CD4-positive, alpha-beta T cell treated with Interleukin-4 for 1 hour (primary cell): ENCODE measurements at regions not wholly inside any gene's neighbourhood (a gene's known extent, or its start where the extent isn't known, plus 50 kb on each side); places are given as distances from the start of the nearest gene placed in this dataset.

Experiments
- DNase-seq, 2 donors: peaks; one replicate each; pipeline ENCODE4 v3.0.0-alpha.2; 2020 to 2022

DNA sequence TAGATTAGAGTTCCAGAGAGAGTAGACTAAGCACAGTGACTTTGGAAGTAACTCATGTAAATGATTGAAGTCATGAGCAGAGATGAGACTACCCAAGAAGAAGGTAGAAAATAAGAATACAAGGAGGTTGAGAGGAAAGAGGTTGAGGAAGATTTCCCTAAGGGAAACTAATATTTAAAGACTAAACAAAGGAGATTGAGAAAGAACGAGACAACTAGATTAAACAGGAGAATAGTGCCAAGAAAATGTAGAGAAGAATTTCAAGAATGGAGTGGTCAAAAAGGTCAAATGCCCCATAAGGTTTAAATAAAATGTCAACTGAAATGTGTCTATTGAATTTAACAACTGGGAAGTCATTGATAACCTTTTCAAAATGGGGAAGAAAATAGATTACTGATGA is 59.0 kb downstream of the RPS29 start:
- DNase-seq = no peak

DNA sequence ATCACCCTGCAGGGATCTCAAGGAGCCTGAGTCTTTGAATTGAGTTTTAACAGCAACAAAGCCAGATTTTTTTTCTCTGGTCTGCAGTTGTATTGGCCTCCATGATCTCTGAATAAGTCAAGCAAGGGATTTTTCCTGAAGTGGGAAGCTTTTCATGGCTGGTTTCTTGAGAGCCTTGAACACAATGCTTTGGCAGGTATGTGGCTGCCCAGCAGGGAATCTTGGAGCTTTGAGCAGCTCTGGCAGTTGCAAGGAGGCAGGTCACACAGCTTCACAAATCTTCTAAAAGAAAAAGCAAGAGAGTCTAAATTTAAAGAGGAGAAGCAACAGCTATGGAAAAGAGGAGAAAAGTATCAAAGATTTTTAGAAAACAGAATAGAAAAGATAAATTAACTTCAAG is 60.1 kb downstream of the RPS29 start:
- DNase-seq = no peak

DNA sequence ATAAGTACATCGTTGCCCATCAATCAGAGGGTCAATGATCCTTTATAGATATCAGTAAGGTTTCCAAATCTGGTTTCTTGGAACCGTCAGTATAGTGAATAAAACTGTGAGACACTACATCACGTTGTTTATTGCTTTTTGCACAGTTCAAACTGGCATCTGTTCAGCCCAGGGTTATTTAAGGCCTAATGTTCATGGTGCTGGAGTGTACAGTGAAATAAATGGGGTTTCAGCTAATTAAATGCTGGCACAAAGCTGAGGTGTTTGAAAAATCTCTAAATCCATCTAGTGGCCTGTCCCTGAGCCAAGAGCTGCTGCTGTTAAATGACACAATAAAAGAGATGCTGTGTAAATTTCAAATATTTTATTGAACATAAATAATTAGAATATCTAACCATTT is 69.9 kb downstream of the RPS29 start:
- no peak for DNase-seq

DNA sequence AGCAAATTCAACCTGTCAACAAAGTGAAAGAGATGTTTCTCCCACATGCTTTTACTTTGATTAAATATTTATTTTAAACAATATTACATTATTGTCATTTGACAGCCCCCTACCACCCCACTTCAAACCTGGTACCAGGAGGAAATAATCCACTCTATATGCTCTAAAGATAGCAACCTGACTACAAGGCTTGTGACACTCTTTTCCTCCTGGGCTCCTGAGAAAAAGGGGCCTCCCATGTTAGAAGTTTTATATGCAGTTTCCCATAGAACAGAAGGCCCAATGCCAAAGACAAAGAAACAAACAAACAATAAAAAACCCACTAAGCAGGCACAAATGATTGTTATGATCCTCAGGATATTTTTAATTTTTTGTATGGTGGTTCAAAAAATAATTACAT is 73.6 kb downstream of the RPS29 start:
- no peak for DNase-seq

DNA sequence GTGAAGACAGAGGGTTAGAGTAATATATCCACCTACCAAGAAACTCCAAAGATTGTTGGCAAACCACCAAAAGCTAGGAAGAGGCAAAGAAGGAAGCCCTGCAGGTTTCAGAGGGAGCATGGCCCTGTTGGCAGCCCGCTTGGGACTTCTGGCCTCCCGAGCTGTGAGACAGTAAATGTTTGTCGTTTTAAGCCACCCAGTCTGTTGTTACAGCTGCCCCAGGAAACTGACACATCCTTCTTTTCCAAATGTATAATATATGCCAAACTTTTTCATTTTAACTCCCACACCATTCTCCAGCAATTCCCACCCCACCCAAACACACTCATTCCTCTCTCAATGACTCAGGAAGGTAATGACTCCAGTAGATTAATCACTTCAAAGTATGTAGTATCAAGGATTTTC is 74.0 kb downstream of the RPS29 start:
- no peak for DNase-seq

DNA sequence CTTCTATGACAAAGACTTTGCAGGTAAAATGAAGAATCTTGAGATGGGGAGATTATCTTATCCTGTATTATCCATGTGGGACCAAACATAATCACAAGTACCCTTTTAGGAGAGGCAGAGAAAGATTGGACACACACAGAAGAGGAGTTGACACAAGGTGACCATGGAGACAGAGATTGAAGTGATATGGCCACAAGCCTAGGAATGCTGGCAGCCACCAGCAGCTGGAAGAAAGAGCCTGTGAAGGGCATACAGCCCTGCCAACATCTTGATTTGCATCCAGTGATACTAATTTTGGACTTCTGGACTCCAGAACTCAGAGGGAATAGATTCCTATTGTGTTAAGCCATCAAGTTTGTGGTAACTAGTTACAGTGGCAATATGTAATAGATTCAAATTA is 78.1 kb downstream of the RPS29 start:
- no peak for DNase-seq

DNA sequence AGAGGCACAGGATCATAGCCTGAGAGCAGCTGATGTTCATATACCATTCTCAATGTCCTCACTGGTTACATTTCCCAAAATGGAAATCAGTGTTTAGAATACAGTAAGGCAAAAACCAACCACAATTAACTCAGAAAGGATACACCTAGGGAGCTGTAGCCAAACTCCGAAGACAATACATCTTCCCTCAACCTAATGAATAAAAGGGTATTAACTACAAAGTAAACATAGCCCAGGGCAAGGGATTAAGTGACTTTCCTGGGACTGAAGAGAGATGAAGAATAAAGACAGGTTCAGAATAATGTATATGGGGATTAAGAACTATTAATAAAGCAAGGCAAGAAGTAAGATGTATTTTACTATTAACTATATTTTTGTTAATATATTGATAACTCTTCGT is 79.5 kb downstream of the RPS29 start:
- no peak for DNase-seq

DNA sequence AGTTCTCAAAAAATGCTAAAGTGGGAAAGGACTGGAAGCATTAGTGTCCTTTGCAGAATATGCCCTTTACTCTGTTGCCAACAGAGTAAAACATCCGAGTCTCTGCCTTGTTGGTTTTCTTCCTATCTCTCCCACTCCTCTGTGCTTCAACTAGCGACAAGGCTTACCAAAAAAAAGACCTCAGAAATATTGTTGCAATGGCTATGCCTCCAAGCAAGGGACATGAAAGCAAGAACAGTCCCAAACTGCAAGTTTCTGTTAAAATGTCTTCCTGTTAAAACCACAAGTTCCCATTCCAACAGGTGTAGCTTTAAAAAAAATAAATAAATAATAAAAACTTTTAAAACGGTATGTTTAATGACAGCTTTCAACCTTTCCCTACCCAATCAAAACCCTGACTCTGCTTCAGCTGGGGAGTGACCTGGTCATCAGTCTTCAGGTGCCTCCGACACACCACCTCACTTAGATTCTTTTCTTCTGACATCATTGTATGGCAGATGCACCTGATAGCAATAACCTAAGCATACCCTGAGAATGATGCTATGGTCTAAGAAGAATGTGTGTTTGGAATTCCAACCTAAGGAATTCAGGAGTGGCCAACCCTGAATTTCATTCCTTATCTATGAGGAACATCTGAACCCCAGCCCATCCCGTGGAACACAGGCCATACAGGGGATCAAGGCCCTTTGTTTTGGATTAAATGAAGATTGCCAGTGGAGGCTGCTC is 81.0 kb downstream of the RPS29 start:
- no peak for DNase-seq

DNA sequence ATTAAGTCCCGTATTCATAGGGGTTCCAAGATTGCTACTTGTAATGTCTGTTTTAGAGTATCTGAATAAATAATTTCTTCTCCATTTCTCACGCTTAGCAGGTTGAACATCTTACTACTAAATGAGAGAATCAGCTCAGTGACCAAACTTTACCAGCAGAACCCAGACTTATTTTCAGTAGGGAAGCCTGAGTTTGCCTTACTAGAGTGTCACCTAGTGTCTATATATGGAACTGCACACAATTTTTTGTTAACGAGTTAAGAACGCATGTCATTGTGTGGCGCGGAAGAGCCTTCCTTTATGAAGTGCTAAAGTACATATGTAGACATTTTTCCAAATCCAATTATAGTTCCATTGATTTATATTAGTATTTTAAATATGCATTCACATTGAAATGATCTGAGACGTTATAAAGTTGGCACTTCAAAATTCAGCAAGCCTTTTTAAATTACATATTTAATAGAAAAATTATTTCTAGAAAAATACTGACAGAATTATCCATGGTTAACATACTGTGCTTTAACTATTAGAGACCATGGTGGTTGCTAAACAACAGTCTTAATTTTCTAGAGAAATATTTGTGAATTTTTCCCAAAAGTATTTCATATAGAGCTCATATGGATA is 88.3 kb downstream of the RPS29 start:
- peak in 1 of 2 donors; percentile 63 for DNase-seq

DNA sequence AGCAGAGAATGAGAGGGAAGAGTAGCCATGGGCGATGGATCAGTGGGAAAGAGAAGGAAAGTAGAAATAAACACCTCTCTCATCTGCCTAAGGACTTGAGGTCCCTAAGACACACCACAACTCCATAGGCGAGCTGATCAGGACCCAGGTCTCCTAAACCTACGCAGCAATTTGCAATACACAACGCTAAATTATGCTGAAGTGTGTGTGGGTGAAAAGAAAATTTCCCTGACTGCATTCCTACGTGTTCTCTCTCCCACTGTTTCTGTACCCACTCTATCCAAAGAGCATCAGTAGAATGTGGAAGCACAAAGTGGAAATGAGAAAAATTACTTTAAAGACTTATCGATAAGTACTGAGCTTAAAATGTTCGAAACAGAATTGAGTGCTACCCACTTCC is 88.9 kb downstream of the RPS29 start:
- no peak for DNase-seq

DNA sequence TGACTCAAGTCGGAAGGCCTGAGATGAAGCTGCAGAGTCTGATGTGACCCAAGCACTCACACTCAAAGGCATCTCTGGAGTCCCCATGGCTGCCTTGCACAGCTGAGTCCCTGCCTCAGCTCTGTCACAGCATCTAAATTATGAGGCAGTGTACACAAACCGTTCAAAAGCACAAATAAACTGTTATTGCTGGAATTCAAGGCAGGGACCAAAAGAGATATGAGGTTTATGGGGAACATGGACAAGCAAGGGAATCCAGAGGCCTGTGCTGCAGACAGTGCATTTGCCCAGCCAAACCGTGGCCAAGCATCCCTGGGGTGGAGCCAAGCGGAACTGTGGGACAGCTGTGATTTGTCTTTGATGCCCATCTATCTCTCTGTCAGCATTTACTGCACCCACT is 91.3 kb downstream of the RPS29 start:
- DNase-seq = no peak

DNA sequence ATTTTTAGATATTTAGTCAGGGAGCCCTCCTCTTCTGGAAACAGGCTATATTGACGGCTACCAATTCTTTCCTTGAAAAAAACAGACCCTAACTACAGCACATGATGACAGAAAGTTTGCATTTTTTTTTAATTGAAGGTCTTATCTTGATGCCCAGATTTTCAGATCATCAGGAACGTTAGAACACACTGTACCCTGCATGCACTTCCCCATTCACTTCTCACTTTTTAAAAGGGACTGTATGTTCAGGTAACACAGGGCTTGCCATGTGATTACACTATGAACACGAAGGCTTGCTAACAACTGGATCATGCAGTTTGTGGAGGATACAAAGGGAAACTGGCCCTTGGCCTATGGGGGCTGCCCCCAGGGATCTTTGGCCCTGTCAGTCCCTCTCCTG is 92.6 kb downstream of the RPS29 start:
- DNase-seq = no peak

DNA sequence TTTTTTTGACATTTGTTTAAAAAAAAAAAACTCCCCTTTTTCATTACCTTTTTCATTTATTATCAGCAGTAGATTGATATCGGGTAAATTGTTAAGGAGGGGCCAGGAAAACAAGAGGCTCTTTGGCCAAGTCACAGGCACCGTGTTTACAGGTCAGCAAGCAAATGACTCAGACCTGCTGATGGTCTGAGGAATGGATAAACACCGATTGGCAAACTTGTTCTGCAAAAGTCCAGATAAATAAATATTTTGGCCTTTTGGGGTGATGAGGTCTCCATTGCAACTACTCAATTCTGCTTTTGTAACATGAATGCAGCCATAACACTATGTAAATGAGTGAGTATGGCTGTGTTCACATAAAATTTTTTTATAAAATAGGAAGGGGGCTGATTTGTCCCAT is 94.0 kb downstream of the RPS29 start:
- no peak for DNase-seq

DNA sequence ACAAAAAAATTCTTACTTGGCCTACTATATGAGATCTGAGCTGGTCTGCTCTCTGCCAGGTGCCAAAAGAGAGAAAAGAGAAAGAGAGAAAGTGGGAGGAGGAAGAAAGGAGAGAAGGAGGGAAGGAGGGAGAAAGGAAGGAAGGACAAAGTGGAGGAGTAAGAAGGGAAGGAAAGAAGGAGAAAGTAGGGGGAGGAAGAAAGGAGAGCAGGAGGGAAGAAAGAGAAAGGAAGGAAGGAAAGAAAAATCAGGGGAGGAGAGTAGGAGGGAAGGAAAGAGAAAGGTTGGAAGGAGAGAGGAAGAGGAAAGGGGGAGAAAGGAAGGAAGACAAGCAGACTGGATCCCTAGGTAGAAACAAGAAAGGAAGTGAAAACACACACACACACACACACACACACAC is 96.8 kb downstream of the RPS29 start:
- no peak for DNase-seq

DNA sequence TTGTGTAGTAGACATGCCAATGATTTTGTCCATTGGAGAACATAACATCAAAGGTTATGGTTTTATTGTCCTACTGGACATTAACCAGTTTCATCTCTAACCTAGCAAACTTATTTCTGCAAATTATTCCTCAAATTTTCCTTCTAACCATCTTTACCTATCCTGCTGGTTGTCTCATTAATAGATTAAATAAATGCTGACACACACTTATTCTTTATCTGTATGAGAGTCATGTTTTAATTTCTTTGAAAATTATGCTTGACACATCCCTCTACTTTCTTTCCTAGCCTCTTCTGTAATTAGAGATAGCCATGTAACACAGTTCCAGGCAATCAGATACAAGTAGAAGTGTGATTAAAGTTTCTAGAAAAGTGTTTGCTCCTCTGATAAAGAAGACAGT is 98.9 kb downstream of the RPS29 start:
- no peak for DNase-seq

DNA sequence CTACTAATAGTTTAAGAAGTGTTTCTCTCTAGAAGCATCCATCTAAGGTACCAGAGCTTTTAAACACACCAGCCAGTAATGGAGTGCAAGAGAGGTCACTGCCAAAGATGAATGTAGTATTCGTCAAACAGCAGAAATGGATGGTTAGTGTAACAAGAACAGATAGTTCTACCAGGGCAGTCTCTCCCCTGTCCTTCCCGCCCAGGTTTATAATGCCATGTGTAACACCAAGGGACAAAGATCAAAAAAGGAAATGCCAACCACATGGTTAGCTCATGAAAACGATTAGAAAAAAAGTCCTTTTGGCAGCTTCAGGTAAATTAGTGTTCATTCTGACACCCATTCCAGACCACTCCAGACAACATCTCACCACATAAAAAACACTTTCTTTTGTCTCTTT is 100.9 kb downstream of the RPS29 start:
- DNase-seq = no peak

DNA sequence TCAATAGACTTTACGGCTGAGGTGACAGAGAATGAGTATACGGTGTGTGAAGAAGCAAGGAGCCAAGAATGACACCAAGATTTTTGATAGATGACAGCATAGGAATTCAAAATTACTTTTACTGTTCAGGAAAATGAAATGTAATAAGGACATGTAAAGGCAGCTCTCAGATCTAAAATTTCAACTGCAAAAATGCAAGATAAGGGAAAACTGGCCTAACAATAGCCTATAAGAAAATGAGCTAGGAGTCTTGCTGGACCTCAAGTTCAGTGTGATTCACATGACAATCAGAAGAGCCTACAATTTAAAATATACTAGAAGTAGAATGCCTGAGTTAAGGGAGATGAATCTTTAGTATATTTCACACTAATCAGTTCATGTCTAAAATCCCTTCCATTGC is 102.0 kb downstream of the RPS29 start:
- no peak for DNase-seq

DNA sequence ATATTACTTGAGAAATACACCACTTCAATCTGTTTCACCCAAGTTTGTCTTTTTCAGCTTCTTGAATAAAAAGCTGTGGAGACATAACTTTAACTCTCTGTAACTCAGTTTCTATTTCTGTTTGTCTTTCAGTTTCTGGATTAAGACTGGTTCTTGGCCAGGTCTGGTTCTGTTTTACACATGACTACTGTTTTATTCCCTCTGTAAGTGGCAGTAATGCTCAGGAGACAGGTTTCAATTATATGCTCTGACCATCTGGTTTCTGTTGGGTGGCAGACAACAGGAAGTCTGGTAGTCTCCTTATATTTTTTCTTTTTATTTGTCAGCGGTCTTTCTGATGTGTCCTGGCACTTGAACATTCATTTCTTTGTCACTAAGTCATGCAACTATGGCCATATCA is 102.9 kb downstream of the RPS29 start:
- DNase-seq = no peak

DNA sequence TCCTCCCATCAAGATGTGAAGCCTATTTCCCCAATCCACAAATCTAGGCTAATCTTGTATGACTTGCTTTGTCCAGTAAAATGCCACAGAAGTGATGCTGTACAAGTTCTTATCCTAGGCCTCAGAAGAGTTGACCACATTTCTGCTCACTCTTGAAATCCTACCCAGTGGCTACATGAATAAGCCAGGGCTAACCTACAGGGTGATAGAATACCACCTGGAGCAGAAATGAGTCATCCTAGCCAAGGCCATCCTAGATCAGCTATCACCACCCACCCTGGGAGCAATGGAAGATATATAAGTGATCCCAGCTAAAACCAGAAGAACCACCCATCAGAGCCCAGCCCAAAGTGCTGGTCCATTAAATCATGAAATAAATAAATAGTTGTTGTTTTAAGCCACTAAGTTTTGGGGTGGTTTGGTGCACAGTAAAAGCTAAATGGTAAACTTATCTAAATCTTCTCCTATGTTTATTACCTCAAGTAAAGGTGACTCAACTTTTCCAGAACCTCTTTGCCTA is 105.1 kb downstream of the RPS29 start:
- no peak for DNase-seq

DNA sequence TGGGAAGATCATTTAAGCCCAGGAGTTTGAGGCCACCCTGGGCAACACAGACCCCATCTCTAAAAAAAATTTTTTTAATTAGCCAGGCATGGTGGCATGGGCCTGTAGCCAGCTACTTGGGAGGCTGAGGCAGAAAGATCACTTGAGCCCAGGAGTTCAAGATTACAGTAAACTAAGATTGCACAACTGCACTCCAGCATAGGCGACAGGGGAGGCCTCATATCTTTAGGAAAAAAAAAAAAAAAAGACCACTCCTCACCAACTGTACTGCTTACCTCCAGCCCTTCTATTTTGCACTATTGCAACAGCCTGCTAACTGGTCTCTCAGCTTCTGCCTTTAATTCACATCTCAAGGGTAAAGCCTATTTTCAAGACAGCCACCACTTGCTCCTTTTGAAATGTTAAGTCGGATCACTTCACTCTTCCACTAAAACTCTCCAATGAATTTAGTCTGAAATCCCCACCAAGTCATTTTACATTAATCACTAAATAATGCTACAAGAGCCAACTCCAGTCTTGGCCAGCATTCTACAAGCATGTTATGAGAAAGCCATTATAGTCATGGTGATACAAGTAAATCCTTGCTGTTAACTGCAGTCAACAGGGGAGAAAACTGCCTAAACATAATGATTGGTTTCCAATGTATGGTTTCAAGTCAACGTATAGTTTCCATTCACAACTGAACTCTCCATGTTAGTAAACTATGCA is 106.0 kb downstream of the RPS29 start:
- DNase-seq = no peak

DNA sequence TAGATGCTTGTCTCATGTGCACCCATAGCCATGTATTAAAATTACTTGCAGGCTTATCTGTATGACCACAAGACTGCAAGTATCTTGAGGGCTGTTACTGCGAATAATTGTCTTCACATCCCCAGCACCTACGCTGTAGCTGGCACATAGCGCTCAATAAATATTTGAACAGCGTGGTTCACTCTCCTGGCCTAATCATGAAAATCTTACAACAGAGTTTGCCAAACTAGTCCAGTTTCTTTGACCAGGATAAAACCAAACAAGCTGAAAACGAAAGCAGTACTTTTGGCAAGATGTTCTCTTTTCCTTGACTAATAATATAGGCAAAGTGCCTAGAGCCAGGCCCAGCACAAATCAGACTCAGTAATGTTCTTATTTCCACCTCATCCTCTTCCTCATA is 106.7 kb downstream of the RPS29 start:
- no peak for DNase-seq

DNA sequence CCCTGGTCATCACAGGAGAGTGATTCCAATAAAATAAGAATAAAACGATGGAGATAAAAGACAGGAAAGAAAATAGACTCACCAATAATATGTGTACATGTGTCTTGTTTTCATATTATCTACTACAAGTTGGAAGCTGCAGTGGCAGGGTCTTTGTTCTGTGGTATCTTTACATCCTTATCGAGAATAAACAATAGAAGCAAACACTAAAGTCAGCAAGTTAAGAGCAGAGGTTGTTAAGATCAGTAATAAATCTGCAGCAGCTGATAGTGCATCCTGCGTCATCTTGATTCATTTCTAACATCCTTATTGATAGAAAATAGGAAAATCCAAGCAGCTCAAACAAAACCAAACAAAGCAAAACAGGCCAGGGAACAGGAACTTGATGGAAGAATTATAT is 107.4 kb downstream of the RPS29 start:
- no peak for DNase-seq

DNA sequence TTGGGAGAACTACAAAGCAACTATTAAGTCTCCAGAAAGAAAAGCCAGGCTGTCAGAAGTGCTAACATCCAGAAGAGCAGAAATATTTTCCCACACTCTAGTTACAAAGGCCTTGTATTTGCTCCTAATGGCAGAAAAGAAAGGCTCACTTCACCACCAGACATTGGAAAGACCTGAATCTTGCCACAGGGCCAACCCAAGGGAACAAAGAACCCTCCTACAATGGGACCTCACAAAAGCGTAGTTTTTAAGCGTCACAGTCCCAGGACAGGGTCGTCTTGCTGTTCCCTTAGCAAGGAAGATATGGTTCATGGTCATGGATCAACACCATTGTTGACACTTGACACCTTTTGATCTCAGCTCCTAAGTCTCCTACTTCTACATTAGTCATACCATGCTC is 119.1 kb downstream of the RPS29 start:
- DNase-seq = no peak

DNA sequence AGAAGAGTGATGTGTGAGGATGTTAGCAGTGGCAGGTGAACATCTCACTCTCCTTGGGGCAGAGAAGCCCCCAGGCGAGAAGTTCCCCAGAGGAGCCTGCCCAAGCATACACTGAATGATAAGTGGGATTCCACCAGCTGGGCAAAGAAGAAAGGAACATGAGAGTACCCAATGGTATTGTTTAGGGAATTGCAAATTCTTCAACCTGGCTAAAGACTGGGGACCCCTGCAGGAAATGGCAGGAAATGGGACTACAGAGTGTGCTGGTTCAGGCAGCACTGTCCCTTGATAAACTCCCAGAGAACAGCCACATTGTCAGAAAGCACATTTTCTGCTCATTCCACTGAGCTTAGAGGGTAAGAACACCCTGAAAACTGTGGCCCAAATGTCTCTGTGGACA is 121.3 kb downstream of the RPS29 start:
- no peak for DNase-seq
